ENCODE measurements at regions not wholly inside any gene's neighbourhood (a gene's known extent, or its start where the extent isn't known, plus 50 kb on each side); places are given as distances from the start of the nearest gene placed in this dataset.

GRCh38 chr5:93893075-93893474 lies 151.7 kb upstream of the POU5F2 start:
- Histone ChIP-seq H3K4me3 (no peak overlapping the region), H3F3A (ENCODE audit: insufficient read depth) (no peaks in the 10 kb centered on the region), H3K79me2 (ENCODE audit: insufficient read depth) (no peaks in the 10 kb centered on the region), H3K9ac (no peak overlapping the region), H4K20me1 (ENCODE audit: insufficient read depth) (no peaks in the 10 kb centered on the region; the same call in 1 of the 2 replicates), H3K4me2 (ENCODE audit: unreplicated experiment) (no peak overlapping the region), H3K4me1 (ENCODE audit: insufficient read depth) (peaks cover 6% of the 10 kb centered on the region; the same call in 1 of the 2 replicates), H3K9me2 (ENCODE audit: insufficient read depth) (no peaks in the 10 kb centered on the region), H2AFZ (no peak overlapping the region), H3K27ac (no peak overlapping the region), H3K27me3 (replicated peaks; ENCODE audit: insufficient read depth) (no peaks in the 10 kb centered on the region), H3K36me3 (ENCODE audit: low read depth) (no peaks in the 10 kb centered on the region), H3K9me3 (ENCODE audit: low read depth) (no peaks in the 10 kb centered on the region)
- no peak for DNase-seq
- TF ChIP-seq EZH2phosphoT487 (IDR thresholded peaks at IDR 0.05; ENCODE audit: insufficient read depth, low read depth) (no peak), EZH2 (IDR thresholded peaks at IDR 0.05; ENCODE audit: insufficient read depth, poor library complexity, severe bottlenecking) (no peak)
- in situ Hi-C loops (cut with MboI) = no loop called here
- 92 to 95% methylated on average over 5 of the region's 5 CpGs for WGBS, 2 experiments (ENCODE audit: low coverage in 1 of 2, low lambda C conversion rate in 2 of 2, missing lambda C conversion rate in 2 of 2)

GRCh38 chr5:93892481-93892880 lies 151.1 kb upstream of the POU5F2 start:
- H3K79me2 ChIP-seq (ENCODE audit: insufficient read depth) = no peaks in the 10 kb centered on the region
- H3K9me3 ChIP-seq (ENCODE audit: low read depth) = no peaks in the 10 kb centered on the region
- no peak overlapping the region for H3K4me3 ChIP-seq
- no peak overlapping the region for H3K9ac ChIP-seq
- H4K20me1 ChIP-seq (ENCODE audit: insufficient read depth) = no peaks in the 10 kb centered on the region; the same call in 1 of the 2 replicates
- no peaks in the 10 kb centered on the region for H3K9me2 ChIP-seq (ENCODE audit: insufficient read depth)
- no peaks in the 10 kb centered on the region for H3K27me3 ChIP-seq (replicated peaks; ENCODE audit: insufficient read depth)
- TF ChIP-seq EZH2phosphoT487 (IDR thresholded peaks at IDR 0.05; ENCODE audit: insufficient read depth, low read depth) (no peak), EZH2 (IDR thresholded peaks at IDR 0.05; ENCODE audit: insufficient read depth, poor library complexity, severe bottlenecking) (no peak)
- no peak overlapping the region for H2AFZ ChIP-seq
- DNase-seq = no peak
- in situ Hi-C loops (cut with MboI) = no loop called here
- no peak overlapping the region for H3K27ac ChIP-seq
- no peak overlapping the region for H3K4me2 ChIP-seq (ENCODE audit: unreplicated experiment)
- H3K4me1 ChIP-seq (ENCODE audit: insufficient read depth) = peaks cover 6% of the 10 kb centered on the region; the same call in 1 of the 2 replicates
- no peaks in the 10 kb centered on the region for H3F3A ChIP-seq (ENCODE audit: insufficient read depth)
- H3K36me3 ChIP-seq (ENCODE audit: low read depth) = no peaks in the 10 kb centered on the region

GRCh38 chr5:93891491-93892480 lies 150.4 kb upstream of the POU5F2 start:
- Histone ChIP-seq H3K27ac (no peak overlapping the region), H3K4me1 (ENCODE audit: insufficient read depth) (peaks cover 6% of the 10 kb centered on the region; the same call in 1 of the 2 replicates), H4K20me1 (ENCODE audit: insufficient read depth) (no peaks in the 10 kb centered on the region; the same call in 1 of the 2 replicates), H3K9me2 (ENCODE audit: insufficient read depth) (no peaks in the 10 kb centered on the region), H3K36me3 (ENCODE audit: low read depth) (no peaks in the 10 kb centered on the region), H3K4me3 (no peak overlapping the region), H3K9ac (no peak overlapping the region), H3K79me2 (ENCODE audit: insufficient read depth) (no peaks in the 10 kb centered on the region), H3K4me2 (ENCODE audit: unreplicated experiment) (no peak overlapping the region), H3K27me3 (replicated peaks; ENCODE audit: insufficient read depth) (no peaks in the 10 kb centered on the region), H2AFZ (no peak overlapping the region), H3K9me3 (ENCODE audit: low read depth) (no peaks in the 10 kb centered on the region), H3F3A (ENCODE audit: insufficient read depth) (no peaks in the 10 kb centered on the region)
- in situ Hi-C loops (cut with MboI) = no loop called here
- 91 to 92% methylated on average over 4 of the region's 4 CpGs for WGBS, 2 experiments (ENCODE audit: low coverage in 1 of 2, low lambda C conversion rate in 2 of 2, missing lambda C conversion rate in 2 of 2)
- no peak for DNase-seq
- no peak for TF ChIP-seq EZH2 (IDR thresholded peaks at IDR 0.05; ENCODE audit: insufficient read depth, poor library complexity, severe bottlenecking)
- TF ChIP-seq EZH2phosphoT487 (IDR thresholded peaks at IDR 0.05; ENCODE audit: insufficient read depth, low read depth) = no peak

GRCh38 chr5:93890657-93891056 lies 149.3 kb upstream of the POU5F2 start:
- Histone ChIP-seq H3K4me2 (ENCODE audit: unreplicated experiment) (no peak overlapping the region), H3K4me1 (ENCODE audit: insufficient read depth) (peaks cover 6% of the 10 kb centered on the region; the same call in 1 of the 2 replicates), H2AFZ (no peak overlapping the region), H3F3A (ENCODE audit: insufficient read depth) (no peaks in the 10 kb centered on the region), H4K20me1 (ENCODE audit: insufficient read depth) (no peaks in the 10 kb centered on the region; the same call in 1 of the 2 replicates), H3K79me2 (ENCODE audit: insufficient read depth) (no peaks in the 10 kb centered on the region), H3K27me3 (replicated peaks; ENCODE audit: insufficient read depth) (no peaks in the 10 kb centered on the region), H3K9ac (no peak overlapping the region), H3K9me2 (ENCODE audit: insufficient read depth) (no peaks in the 10 kb centered on the region), H3K27ac (no peak overlapping the region), H3K9me3 (ENCODE audit: low read depth) (no peaks in the 10 kb centered on the region), H3K4me3 (no peak overlapping the region), H3K36me3 (ENCODE audit: low read depth) (no peaks in the 10 kb centered on the region)
- 36 to 44% methylated on average over 4 of the region's 4 CpGs for WGBS, 2 experiments (ENCODE audit: low coverage in 1 of 2, low lambda C conversion rate in 2 of 2, missing lambda C conversion rate in 2 of 2)
- peak; percentile 36 for DNase-seq
- in situ Hi-C loops (cut with MboI) = no loop called here
- TF ChIP-seq EZH2phosphoT487 (IDR thresholded peaks at IDR 0.05; ENCODE audit: insufficient read depth, low read depth) (no peak), EZH2 (IDR thresholded peaks at IDR 0.05; ENCODE audit: insufficient read depth, poor library complexity, severe bottlenecking) (no peak)

Data from GM23248 (cell line).